Upper lobe of left lung (tissue), 6 donors: ENCODE measurements at regions not wholly inside any gene's neighbourhood (a gene's known extent, or its start where the extent isn't known, plus 50 kb on each side); places are given as distances from the start of the nearest gene placed in this dataset.
"Not testable (repeated sequence)": the region's sequence is repeated elsewhere in the genome, so short reads cannot be mapped to it uniquely, and the experiment has no call there.

Experiments used
- ATAC-seq, 2 donors: fragments of 200-7000 bp; cut with Tn5 transposase; one replicate each; pipeline ENCODE4 v1.9.1; 2022; ENCODE audit warnings: mild to moderate bottlenecking in 2 of 2, moderate library complexity in 2 of 2; ENCODE audit not compliant: low FRiP score in 2 of 2
- DNase-seq, 2 donors: peaks; one replicate each; pipeline ENCODE4 v3.0.0-alpha.2; 2019 to 2020
- H3K27ac ChIP-seq, 4 donors: fragments of 200-600 bp; sonication (generic); one replicate each; pipeline ENCODE4 v1.5.1; 2016 to 2019
- H3K27me3 ChIP-seq, 4 donors: fragments of 200-600 bp; sonication (generic); one replicate each; pipeline ENCODE4 v1.5.1; 2017 to 2019
- H3K36me3 ChIP-seq, 4 donors: fragments of 200-600 bp; sonication (generic); one replicate each; pipeline ENCODE4 v1.5.1; 2016 to 2019
- H3K4me1 ChIP-seq, 4 donors: fragments of 200-600 bp; sonication (generic); one replicate each; pipeline ENCODE4 v1.5.1; 2018 to 2019
- H3K4me3 ChIP-seq, 4 donors: fragments of 200-600 bp; sonication (generic); one replicate each; pipeline ENCODE4 v1.5.1; 2017 to 2019; ENCODE audit warnings: mild to moderate bottlenecking in 2 of 4, moderate library complexity in 1 of 4
- H3K9me3 ChIP-seq, 4 donors: fragments of 200-600 bp; sonication (generic); one replicate each; pipeline ENCODE4 v1.5.1; 2018 to 2019
- CTCF ChIP-seq, 6 experiments: fragments of 450-650 bp in 4 of 6; fragments of 200-600 bp in 2 of 6; sonication (generic) in 2 of 6; IDR thresholded peaks; one replicate each; pipeline ENCODE4 v1.5.1; 2016 to 2019; ENCODE audit warnings: antibody characterized with exemption in 6 of 6
- EP300 ChIP-seq, 4 donors: sonication (generic); formaldehyde crosslinking; IDR thresholded peaks; one replicate each; pipeline ENCODE4 v1.5.1; 2017; ENCODE audit warnings: antibody characterized with exemption in 4 of 4, control low read depth in 2 of 4
- POLR2A ChIP-seq, 4 donors: fragments of 450-650 bp; IDR thresholded peaks; one replicate each; pipeline ENCODE4 v1.5.1; 2016 to 2017; ENCODE audit warnings: antibody characterized with exemption in 4 of 4, mild to moderate bottlenecking in 2 of 4
- POLR2AphosphoS5 ChIP-seq, 2 donors: sonication (generic); formaldehyde crosslinking; IDR thresholded peaks; one replicate each; pipeline ENCODE4 v1.5.1; 2017; ENCODE audit warnings: antibody characterized with exemption in 2 of 2
- WGBS, 2 donors: methylation state at CpG; one replicate each; pipeline ENCODE4 v1.1.5; 2017 to 2018; 5-methylcytosine and 5-hydroxymethylcytosine counted together
- donor health status: DM: no; HTN: no; CAD: no; lungs with moderate emphysema.
- donor health status: DM: no; HTN: yes; CAD: no; lungs with severe emphysema.

- no peaks in the 10 kb centered on the region for H3K27me3 ChIP-seq
- DNase-seq (no peak), ATAC-seq (no peak)
- WGBS, 2 donors: 58 to 70% methylated on average over 1 of the region's 1 CpG
- no peaks in the 10 kb centered on the region for H3K36me3 ChIP-seq
- H3K4me3 ChIP-seq: no peak overlapping the region
- H3K9me3 ChIP-seq: peaks cover 0 to 4% (median 0%) of the 10 kb centered on the region in 4 donors
- no peaks in the 10 kb centered on the region for H3K4me1 ChIP-seq
- no peak overlapping the region for H3K27ac ChIP-seq
- TF ChIP-seq CTCF (IDR thresholded peaks at IDR 0.05) (no peak), POLR2A (IDR thresholded peaks at IDR 0.05) (no peak), EP300 (IDR thresholded peaks at IDR 0.05) (no peak), POLR2AphosphoS5 (IDR thresholded peaks at IDR 0.05) (no peak)
These were observed 348.8 kb downstream of the TFAP2B start for GRCh38 chr6:51167468-51167867.

GRCh38 chr6:51182827-51183226 is 364.2 kb downstream of the TFAP2B start:
- Histone ChIP-seq H3K4me1 (no peaks in the 10 kb centered on the region), H3K9me3 (no peaks in the 10 kb centered on the region), H3K4me3 (no peak overlapping the region), H3K36me3 (no peaks in the 10 kb centered on the region), H3K27me3 (no peaks in the 10 kb centered on the region), H3K27ac (no peak overlapping the region)
- no peak for TF ChIP-seq CTCF (IDR thresholded peaks at IDR 0.05)
- no peak for TF ChIP-seq POLR2A (IDR thresholded peaks at IDR 0.05)
- TF ChIP-seq POLR2AphosphoS5 (IDR thresholded peaks at IDR 0.05): no peak
- TF ChIP-seq EP300 (IDR thresholded peaks at IDR 0.05): no peak
- ATAC-seq (no peak), DNase-seq (no peak)
- 62 to 67% methylated on average over 3 of the region's 3 CpGs for WGBS, 2 donors

GRCh38 chr6:51184046-51184445 is 365.4 kb downstream of the TFAP2B start:
- no peak for TF ChIP-seq POLR2AphosphoS5 (IDR thresholded peaks at IDR 0.05)
- no peak for TF ChIP-seq POLR2A (IDR thresholded peaks at IDR 0.05)
- no peak for TF ChIP-seq CTCF (IDR thresholded peaks at IDR 0.05)
- TF ChIP-seq EP300 (IDR thresholded peaks at IDR 0.05): no peak
- no peak for ATAC-seq
- H3K4me3 ChIP-seq: no peak overlapping the region
- DNase-seq: no peak
- no peak overlapping the region for H3K27ac ChIP-seq
- WGBS, 2 donors: 84 to 95% methylated on average over 1 of the region's 1 CpG
- no peaks in the 10 kb centered on the region for H3K9me3 ChIP-seq
- no peaks in the 10 kb centered on the region for H3K36me3 ChIP-seq
- no peaks in the 10 kb centered on the region for H3K27me3 ChIP-seq
- no peaks in the 10 kb centered on the region for H3K4me1 ChIP-seq

- H3K36me3 ChIP-seq, H3K4me1 ChIP-seq, H3K9me3 ChIP-seq, H3K4me3 ChIP-seq, ATAC-seq, H3K27me3 ChIP-seq, H3K27ac ChIP-seq: not testable (repeated sequence)
- peak in 1 of 2 donors; percentile 29 for DNase-seq
- WGBS, 2 donors: 74 to 84% methylated on average over 3 to 7 of the region's 7 CpGs
These were observed 374.5 kb downstream of the TFAP2B start for GRCh38 chr6:51193163-51193562.

GRCh38 chr6:51199105-51199552 is 380.5 kb downstream of the TFAP2B start:
- Histone ChIP-seq H3K36me3 (no peaks in the 10 kb centered on the region), H3K27me3 (no peaks in the 10 kb centered on the region), H3K9me3 (no peaks in the 10 kb centered on the region), H3K4me3 (no peak overlapping the region), H3K27ac (no peak overlapping the region), H3K4me1 (no peaks in the 10 kb centered on the region)
- no peak for DNase-seq
- ATAC-seq: no peak
- 68 to 72% methylated on average over 2 of the region's 2 CpGs for WGBS, 2 donors
- TF ChIP-seq POLR2AphosphoS5 (IDR thresholded peaks at IDR 0.05): no peak
- no peak for TF ChIP-seq POLR2A (IDR thresholded peaks at IDR 0.05)
- TF ChIP-seq EP300 (IDR thresholded peaks at IDR 0.05): no peak
- TF ChIP-seq CTCF (IDR thresholded peaks at IDR 0.05): no peak
